ENCODE measurements at regions not wholly inside any gene's neighbourhood (a gene's known extent, or its start where the extent isn't known, plus 50 kb on each side); places are given as distances from the start of the nearest gene placed in this dataset.

DNA sequence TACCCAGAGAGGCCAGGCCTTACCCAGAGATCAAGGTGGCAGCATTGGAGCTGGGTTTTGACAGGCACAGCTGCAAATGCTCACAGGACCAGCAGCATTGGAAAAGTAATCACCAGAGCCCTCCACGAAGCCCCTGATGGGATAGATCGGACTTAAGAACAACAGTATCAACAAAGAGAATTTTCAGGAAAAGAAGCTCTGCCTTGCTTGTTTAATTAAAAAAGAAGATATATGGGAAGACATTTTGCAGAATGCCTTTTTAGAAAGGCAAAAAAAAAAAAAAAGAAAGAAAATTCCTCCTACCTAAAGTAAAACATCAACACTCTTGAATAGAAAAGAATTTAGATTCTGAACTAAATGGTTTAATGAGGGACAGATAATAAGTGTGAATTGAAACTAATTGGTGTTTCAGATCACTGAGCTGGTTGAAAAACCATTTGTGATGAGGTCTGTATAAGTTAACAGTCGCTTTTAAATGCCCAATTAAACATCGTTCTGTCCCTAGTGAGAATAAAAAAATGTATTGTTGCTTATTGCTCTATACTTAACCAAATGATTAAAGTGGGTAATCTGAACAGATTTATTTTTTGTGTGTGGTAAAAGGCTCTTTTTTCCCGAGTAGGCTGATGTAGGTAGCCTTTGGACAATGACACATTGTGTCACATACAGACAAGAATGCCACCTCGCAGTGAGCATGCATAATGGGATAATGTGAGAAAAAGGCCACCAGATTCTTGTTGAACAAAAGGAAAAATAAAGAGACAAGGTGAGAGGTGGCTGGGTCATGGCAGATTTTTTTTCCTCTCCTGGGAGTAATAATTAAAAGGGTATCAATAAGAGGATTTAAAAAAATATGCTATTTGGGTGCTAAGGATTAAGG lies 93.0 kb upstream of the ARGLU1 start:
- DNase-seq (ENCODE audit: low read depth): no peak
- TF ChIP-seq, protein P1, sequence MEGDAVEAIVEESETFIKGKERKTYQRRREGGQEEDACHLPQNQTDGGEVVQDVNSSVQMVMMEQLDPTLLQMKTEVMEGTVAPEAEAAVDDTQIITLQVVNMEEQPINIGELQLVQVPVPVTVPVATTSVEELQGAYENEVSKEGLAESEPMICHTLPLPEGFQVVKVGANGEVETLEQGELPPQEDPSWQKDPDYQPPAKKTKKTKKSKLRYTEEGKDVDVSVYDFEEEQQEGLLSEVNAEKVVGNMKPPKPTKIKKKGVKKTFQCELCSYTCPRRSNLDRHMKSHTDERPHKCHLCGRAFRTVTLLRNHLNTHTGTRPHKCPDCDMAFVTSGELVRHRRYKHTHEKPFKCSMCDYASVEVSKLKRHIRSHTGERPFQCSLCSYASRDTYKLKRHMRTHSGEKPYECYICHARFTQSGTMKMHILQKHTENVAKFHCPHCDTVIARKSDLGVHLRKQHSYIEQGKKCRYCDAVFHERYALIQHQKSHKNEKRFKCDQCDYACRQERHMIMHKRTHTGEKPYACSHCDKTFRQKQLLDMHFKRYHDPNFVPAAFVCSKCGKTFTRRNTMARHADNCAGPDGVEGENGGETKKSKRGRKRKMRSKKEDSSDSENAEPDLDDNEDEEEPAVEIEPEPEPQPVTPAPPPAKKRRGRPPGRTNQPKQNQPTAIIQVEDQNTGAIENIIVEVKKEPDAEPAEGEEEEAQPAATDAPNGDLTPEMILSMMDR (IDR thresholded peaks at IDR 0.05; ENCODE audit: insufficient read depth, low read depth, low read length, missing control alignments): no peak
- H3K4me3 ChIP-seq (ENCODE audit: low read length): no peak overlapping the region

DNA sequence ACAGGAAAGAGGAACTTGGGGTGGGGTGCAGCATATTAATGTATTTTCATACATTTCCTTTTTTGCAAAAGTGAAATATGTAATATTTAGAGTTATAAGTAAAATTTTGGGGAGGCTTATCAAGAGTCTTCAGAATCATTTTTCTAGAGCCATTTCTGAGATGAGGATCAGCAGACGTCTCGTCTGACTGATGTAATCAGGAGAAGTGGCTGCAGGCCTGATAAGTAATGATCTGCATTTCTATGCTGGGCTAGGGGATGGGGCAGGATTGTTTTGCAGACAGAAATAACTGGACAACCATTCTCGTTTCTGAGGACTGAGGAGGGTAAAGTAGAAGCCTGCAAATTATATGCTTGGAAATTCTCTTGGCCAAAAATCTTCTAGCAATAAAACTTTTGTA lies 89.2 kb upstream of the ARGLU1 start:
- TF ChIP-seq, protein P1 (IDR thresholded peaks at IDR 0.05; ENCODE audit: insufficient read depth, low read depth, low read length, missing control alignments): no peak
- DNase-seq (ENCODE audit: low read depth): no peak
- H3K4me3 ChIP-seq (ENCODE audit: low read length): no peak overlapping the region

DNA sequence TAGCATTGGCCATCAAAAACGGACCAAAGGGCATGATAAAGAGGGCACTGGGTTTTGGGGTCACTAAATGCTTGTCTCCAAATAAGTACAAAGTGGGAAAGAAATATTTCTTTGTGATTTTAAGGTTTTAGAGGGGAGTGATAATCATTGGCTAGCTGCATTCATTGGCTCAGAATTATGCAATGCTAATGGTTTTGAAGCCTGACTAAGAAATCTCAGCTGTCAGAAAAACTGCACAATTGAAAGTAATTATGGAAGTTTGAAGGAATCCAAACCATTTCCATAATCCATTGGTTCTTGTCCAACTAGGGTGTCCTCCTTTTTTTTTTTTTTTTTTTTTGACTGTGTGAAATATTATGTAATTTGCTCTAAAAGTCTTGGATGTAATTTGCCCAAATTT lies 88.2 kb upstream of the ARGLU1 start:
- DNase-seq (ENCODE audit: low read depth): no peak
- H3K4me3 ChIP-seq (ENCODE audit: low read length): no peak overlapping the region
- TF ChIP-seq, protein P1 (IDR thresholded peaks at IDR 0.05; ENCODE audit: insufficient read depth, low read depth, low read length, missing control alignments): no peak

DNA sequence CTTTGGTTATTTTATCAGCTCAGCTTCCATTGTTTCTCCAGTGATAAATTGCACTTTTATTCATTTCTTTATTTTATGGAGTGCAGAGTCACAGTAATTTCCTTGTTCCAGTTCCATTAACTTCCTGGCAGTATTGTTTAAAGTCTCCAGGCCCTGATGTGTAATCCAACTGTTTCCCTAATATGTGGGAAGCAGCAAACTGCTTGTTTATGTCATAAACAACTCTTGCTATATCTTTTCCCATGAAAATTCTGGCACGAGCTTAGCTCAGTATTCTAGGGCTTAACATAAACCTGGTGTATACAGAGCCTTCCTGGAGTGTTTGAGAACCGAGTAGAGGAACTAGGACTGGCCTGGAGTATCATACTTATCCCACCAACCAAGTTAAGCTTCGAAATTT lies 83.5 kb upstream of the ARGLU1 start:
- no peak overlapping the region for H3K4me3 ChIP-seq (ENCODE audit: low read length)
- DNase-seq (ENCODE audit: low read depth): no peak
- TF ChIP-seq, protein P1 (IDR thresholded peaks at IDR 0.05; ENCODE audit: insufficient read depth, low read depth, low read length, missing control alignments): no peak

DNA sequence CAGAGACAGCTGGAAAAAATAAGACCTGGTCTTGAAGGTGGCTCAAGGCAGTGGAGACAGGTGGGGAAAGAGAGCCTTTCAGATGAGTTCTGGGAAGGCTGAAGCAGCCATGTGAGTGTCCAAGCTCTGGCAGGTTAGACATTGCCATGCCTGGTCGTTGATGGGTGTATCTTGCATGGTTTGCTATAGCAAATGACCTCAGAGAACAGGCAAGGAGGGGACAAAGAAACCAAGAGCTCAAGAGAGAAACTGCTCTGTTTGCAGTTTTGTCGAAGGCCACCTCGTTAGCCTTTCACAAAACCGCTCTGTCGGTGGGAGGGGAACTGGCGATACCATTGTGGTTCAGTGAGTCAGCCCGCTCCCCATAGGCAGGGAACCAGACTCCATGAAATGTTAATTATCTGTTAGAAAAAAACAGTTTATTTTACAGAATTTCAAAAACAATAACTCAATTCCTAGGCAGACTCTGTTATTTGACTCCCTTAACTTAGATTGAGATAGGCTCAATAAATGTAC lies 82.8 kb upstream of the ARGLU1 start:
- no peak for DNase-seq (ENCODE audit: low read depth)
- TF ChIP-seq, protein P1 (IDR thresholded peaks at IDR 0.05; ENCODE audit: insufficient read depth, low read depth, low read length, missing control alignments): no peak

DNA sequence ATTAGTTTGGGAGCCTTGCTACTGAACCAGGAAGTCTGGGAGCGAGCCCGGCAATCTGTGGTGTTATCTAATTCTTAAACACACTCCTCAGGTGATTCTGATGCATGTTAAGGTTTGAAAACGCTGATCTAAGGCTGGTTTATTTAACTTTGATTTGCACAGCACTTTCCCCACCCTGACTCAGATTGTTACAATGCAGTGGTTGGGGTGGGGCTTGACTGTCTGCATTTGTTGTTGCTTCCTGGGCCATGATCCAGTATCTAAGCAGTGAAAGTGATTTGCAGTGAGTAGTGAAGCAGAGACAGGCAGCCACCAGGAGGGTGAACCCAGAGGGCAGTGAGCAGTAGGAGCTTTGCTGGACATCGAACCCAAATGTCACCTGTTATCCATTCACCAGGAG lies 81.6 kb upstream of the ARGLU1 start:
- no peak overlapping the region for H3K4me3 ChIP-seq (ENCODE audit: low read length)
- TF ChIP-seq, protein P1 (IDR thresholded peaks at IDR 0.05; ENCODE audit: insufficient read depth, low read depth, low read length, missing control alignments): no peak
- DNase-seq (ENCODE audit: low read depth): peak; percentile 84

More for the DNA sequence above, 82.8 kb upstream of the ARGLU1 start:
- no peak overlapping the region for H3K4me3 ChIP-seq (ENCODE audit: low read length)
